Ascending aorta (tissue), 2 donors: ENCODE measurements at regions not wholly inside any gene's neighbourhood (a gene's known extent, or its start where the extent isn't known, plus 50 kb on each side); places are given as distances from the start of the nearest gene placed in this dataset.

ENCODE experiments used
- DNase-seq, 2 donors: peaks; one replicate each; pipeline ENCODE4 v3.0.0-alpha.2; 2019; ENCODE audit warnings: low spot score in 2 of 2
- H3K27ac ChIP-seq, 2 donors: fragments of 200-600 bp; sonication (generic); one replicate each; pipeline ENCODE4 v1.5.1; 2016 to 2017; ENCODE audit warnings: mild to moderate bottlenecking in 1 of 2
- H3K27me3 ChIP-seq: fragments of 200-600 bp; sonication (generic); one replicate; pipeline ENCODE4 v1.5.1; 2017
- H3K36me3 ChIP-seq, 2 donors: fragments of 200-600 bp; sonication (generic); one replicate each; pipeline ENCODE4 v1.5.1; 2016
- H3K4me1 ChIP-seq, 2 donors: fragments of 200-600 bp; sonication (generic); one replicate each; pipeline ENCODE4 v1.5.1; 2016 to 2017; ENCODE audit warnings: mild to moderate bottlenecking in 1 of 2
- H3K4me3 ChIP-seq, 2 donors: fragments of 200-600 bp; sonication (generic); one replicate each; pipeline ENCODE4 v1.5.1; 2016 to 2017; ENCODE audit warnings: mild to moderate bottlenecking in 1 of 2
- H3K9me3 ChIP-seq, 2 donors: fragments of 200-600 bp; sonication (generic); one replicate each; pipeline ENCODE4 v1.5.1; 2016
- CTCF ChIP-seq, 3 experiments: fragments of 200-600 bp in 2 of 3; fragments of 450-650 bp in 1 of 3; sonication (generic) in 2 of 3; IDR thresholded peaks; one replicate each; pipeline ENCODE4 v1.5.1; 2016 to 2019; ENCODE audit warnings: antibody characterized with exemption in 3 of 3, mild to moderate bottlenecking in 1 of 3, moderate library complexity in 1 of 3
- intact Hi-C: fragments of 100-400 bp; cut with DNase I; formaldehyde crosslinking; loops from one replicate; pipeline ENCODE4 v1.15.1; 2023

GRCh38 chr4:152235718-152236117, 300.2 kb downstream of the FBXW7 start:
- TF ChIP-seq CTCF (IDR thresholded peaks at IDR 0.05), result no peak
- Histone ChIP-seq H3K4me1 (no peaks in the 10 kb centered on the region), H3K27ac (no peak overlapping the region), H3K4me3 (no peak overlapping the region), H3K36me3 (no peaks in the 10 kb centered on the region), H3K27me3 (no peaks in the 10 kb centered on the region), H3K9me3 (no peaks in the 10 kb centered on the region)
- DNase-seq, result no peak
- intact Hi-C loops, result no loop called here

GRCh38 chr4:152234571-152234970, 301.3 kb downstream of the FBXW7 start:
- H3K4me3 ChIP-seq, result no peak overlapping the region

GRCh38 chr4:152232271-152232670, 303.6 kb downstream of the FBXW7 start:
- Histone ChIP-seq H3K27me3 (no peaks in the 10 kb centered on the region), H3K4me1 (no peaks in the 10 kb centered on the region), H3K36me3 (no peaks in the 10 kb centered on the region), H3K4me3 (no peak overlapping the region), H3K27ac (no peak overlapping the region), H3K9me3 (no peaks in the 10 kb centered on the region)
- no peak for TF ChIP-seq CTCF (IDR thresholded peaks at IDR 0.05)
- DNase-seq, result no peak
- intact Hi-C loops, result no loop called here

More at GRCh38 chr4:152234571-152234970, 301.3 kb downstream of the FBXW7 start:
- Histone ChIP-seq H3K36me3 (no peaks in the 10 kb centered on the region), H3K4me1 (no peaks in the 10 kb centered on the region), H3K9me3 (no peaks in the 10 kb centered on the region), H3K27me3 (no peaks in the 10 kb centered on the region), H3K27ac (no peak overlapping the region)
- no peak for TF ChIP-seq CTCF (IDR thresholded peaks at IDR 0.05)
- intact Hi-C loops, result no loop called here
- no peak for DNase-seq

- H3K9me3 ChIP-seq, result no peaks in the 10 kb centered on the region
- H3K4me3 ChIP-seq, result no peak overlapping the region
- no peak for DNase-seq
- H3K4me1 ChIP-seq, result no peaks in the 10 kb centered on the region
- H3K27ac ChIP-seq, result no peak overlapping the region
- H3K36me3 ChIP-seq, result no peaks in the 10 kb centered on the region
- intact Hi-C loops, result no loop called here
- TF ChIP-seq CTCF (IDR thresholded peaks at IDR 0.05), result no peak
- no peaks in the 10 kb centered on the region for H3K27me3 ChIP-seq
Observed at GRCh38 chr4:152229782-152230289, 306.1 kb downstream of the FBXW7 start.

- TF ChIP-seq CTCF (IDR thresholded peaks at IDR 0.05), result no peak
- intact Hi-C loops, result no loop called here
- no peaks in the 10 kb centered on the region for H3K4me1 ChIP-seq
- H3K27ac ChIP-seq, result no peak overlapping the region
- H3K9me3 ChIP-seq, result no peaks in the 10 kb centered on the region
- H3K4me3 ChIP-seq, result no peak overlapping the region
- DNase-seq, result no peak
- H3K36me3 ChIP-seq, result no peaks in the 10 kb centered on the region
- no peaks in the 10 kb centered on the region for H3K27me3 ChIP-seq
Observed at GRCh38 chr4:152225680-152226079, 310.2 kb downstream of the FBXW7 start.
